Vagina (tissue), 2 donors: ENCODE measurements at regions not wholly inside any gene's neighbourhood (a gene's known extent, or its start where the extent isn't known, plus 50 kb on each side); places are given as distances from the start of the nearest gene placed in this dataset.

Source experiments
- DNase-seq, 2 donors: peaks; one replicate each; pipeline ENCODE4 v3.0.0-alpha.2; 2017; ENCODE audit errors: extremely low spot score in 2 of 2
- H3K27ac ChIP-seq: fragments of 200-600 bp; sonication (generic); one replicate; pipeline ENCODE4 v1.5.1; 2019
- H3K27me3 ChIP-seq: fragments of 200-600 bp; sonication (generic); one replicate; pipeline ENCODE4 v1.5.1; 2019
- H3K36me3 ChIP-seq, 2 donors: fragments of 200-600 bp; sonication (generic); one replicate each; pipeline ENCODE4 v1.5.1; 2017 to 2019
- H3K4me1 ChIP-seq: fragments of 200-600 bp; sonication (generic); one replicate; pipeline ENCODE4 v1.5.1; 2019
- H3K4me3 ChIP-seq, 2 donors: fragments of 200-600 bp; sonication (generic); 1 replicate in 1 of 2; 2 replicates in 1 of 2; pipeline ENCODE4 v1.5.1; 2016 to 2019
- H3K9me3 ChIP-seq: fragments of 200-600 bp; sonication (generic); one replicate; pipeline ENCODE4 v1.5.1; 2019
- POLR2A ChIP-seq, 2 donors: fragments of 450-650 bp; IDR thresholded peaks; one replicate each; pipeline ENCODE4 v1.6.1; 2017; ENCODE audit warnings: antibody characterized with exemption in 2 of 2, mild to moderate bottlenecking in 2 of 2, moderate library complexity in 2 of 2
- POLR2AphosphoS5 ChIP-seq, 2 donors: sonication (generic); formaldehyde crosslinking; IDR thresholded peaks; one replicate each; pipeline ENCODE4 v1.9.0; 2017; ENCODE audit warnings: antibody characterized with exemption in 2 of 2, mild to moderate bottlenecking in 2 of 2, low read depth in 1 of 2; ENCODE audit not compliant: insufficient read depth in 1 of 2
- intact Hi-C: fragments of 100-400 bp; cut with DNase I; formaldehyde crosslinking; loops from one replicate; pipeline ENCODE4 v1.15.1; 2023
- TF ChIP-seq, protein P1 (sequence below), 3 experiments: fragments of 450-650 bp in 2 of 3; fragments of 200-600 bp in 1 of 3; sonication (generic) in 1 of 3; IDR thresholded peaks; one replicate each; pipeline ENCODE4 v1.5.1; 2017 to 2019; ENCODE audit warnings: antibody characterized with exemption in 3 of 3, mild to moderate bottlenecking in 2 of 3, moderate library complexity in 2 of 3

GRCh38 chr9:124199474-124199873 lies 58.3 kb upstream of the NEK6 start:
- Histone ChIP-seq H3K4me3 (no peak overlapping the region), H3K4me1 (no peaks in the 10 kb centered on the region), H3K27ac (no peak overlapping the region), H3K9me3 (no peaks in the 10 kb centered on the region), H3K27me3 (no peaks in the 10 kb centered on the region), H3K36me3 (no peaks in the 10 kb centered on the region)
- TF ChIP-seq POLR2A (IDR thresholded peaks at IDR 0.05), result no peak
- TF ChIP-seq, protein P1, sequence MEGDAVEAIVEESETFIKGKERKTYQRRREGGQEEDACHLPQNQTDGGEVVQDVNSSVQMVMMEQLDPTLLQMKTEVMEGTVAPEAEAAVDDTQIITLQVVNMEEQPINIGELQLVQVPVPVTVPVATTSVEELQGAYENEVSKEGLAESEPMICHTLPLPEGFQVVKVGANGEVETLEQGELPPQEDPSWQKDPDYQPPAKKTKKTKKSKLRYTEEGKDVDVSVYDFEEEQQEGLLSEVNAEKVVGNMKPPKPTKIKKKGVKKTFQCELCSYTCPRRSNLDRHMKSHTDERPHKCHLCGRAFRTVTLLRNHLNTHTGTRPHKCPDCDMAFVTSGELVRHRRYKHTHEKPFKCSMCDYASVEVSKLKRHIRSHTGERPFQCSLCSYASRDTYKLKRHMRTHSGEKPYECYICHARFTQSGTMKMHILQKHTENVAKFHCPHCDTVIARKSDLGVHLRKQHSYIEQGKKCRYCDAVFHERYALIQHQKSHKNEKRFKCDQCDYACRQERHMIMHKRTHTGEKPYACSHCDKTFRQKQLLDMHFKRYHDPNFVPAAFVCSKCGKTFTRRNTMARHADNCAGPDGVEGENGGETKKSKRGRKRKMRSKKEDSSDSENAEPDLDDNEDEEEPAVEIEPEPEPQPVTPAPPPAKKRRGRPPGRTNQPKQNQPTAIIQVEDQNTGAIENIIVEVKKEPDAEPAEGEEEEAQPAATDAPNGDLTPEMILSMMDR (IDR thresholded peaks at IDR 0.05), result no peak
- TF ChIP-seq POLR2AphosphoS5 (IDR thresholded peaks at IDR 0.05; ENCODE audit: insufficient read depth in 1 of 2, low read depth in 1 of 2), result no peak
- no peak for DNase-seq
- intact Hi-C loops, result no loop called here

DNA sequence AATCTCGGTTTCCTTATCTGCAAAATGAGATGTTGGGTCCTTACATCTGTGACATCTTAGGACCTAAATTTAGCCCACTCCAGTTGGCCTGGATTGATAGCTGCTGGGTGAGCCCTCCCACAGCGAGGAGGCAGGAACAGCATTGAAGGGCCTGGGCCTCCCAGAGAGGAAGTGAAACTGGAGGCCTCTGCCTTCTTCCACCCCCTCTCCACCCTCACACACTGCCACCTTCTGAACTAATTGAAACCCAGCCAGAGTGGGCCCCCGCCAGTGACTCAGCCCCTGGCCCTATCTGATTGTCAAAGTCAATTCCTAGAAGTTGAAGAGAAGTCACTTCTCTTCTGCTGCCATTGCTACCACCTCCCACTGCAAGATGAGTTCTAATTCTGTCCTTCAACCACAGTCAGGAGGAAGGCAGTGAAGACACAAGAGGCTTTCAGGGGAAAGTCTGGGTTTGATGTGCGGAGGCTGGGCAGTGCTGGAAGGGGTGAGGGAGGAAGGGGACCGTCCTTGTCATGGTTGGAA lies 55.2 kb upstream of the NEK6 start:
- Histone ChIP-seq H3K27me3 (no peaks in the 10 kb centered on the region), H3K4me3 (no peak overlapping the region), H3K36me3 (no peaks in the 10 kb centered on the region), H3K9me3 (no peaks in the 10 kb centered on the region), H3K4me1 (no peaks in the 10 kb centered on the region), H3K27ac (no peak overlapping the region)
- DNase-seq, result no peak
- TF ChIP-seq, protein P1 (IDR thresholded peaks at IDR 0.05), result no peak
- TF ChIP-seq POLR2A (IDR thresholded peaks at IDR 0.05) (no peak), POLR2AphosphoS5 (IDR thresholded peaks at IDR 0.05; ENCODE audit: insufficient read depth in 1 of 2, low read depth in 1 of 2) (no peak)
- intact Hi-C loops, result no loop called here

GRCh38 chr9:124205686-124206352 lies 51.9 kb upstream of the NEK6 start:
- H3K27ac ChIP-seq, result no peak overlapping the region
- no peak overlapping the region for H3K4me3 ChIP-seq
- no peaks in the 10 kb centered on the region for H3K36me3 ChIP-seq
- intact Hi-C loops, result no loop called here
- H3K27me3 ChIP-seq, result no peaks in the 10 kb centered on the region
- no peak for DNase-seq
- H3K9me3 ChIP-seq, result no peaks in the 10 kb centered on the region
- no peaks in the 10 kb centered on the region for H3K4me1 ChIP-seq
- no peak for TF ChIP-seq POLR2A (IDR thresholded peaks at IDR 0.05)
- TF ChIP-seq, protein P1 (IDR thresholded peaks at IDR 0.05), result no peak
- TF ChIP-seq POLR2AphosphoS5 (IDR thresholded peaks at IDR 0.05; ENCODE audit: insufficient read depth in 1 of 2, low read depth in 1 of 2), result no peak

GRCh38 chr9:124206391-124206790 lies 51.4 kb upstream of the NEK6 start:
- TF ChIP-seq, protein P1 (IDR thresholded peaks at IDR 0.05), result no peak
- TF ChIP-seq POLR2AphosphoS5 (IDR thresholded peaks at IDR 0.05; ENCODE audit: insufficient read depth in 1 of 2, low read depth in 1 of 2) (no peak), POLR2A (IDR thresholded peaks at IDR 0.05) (no peak)

More at GRCh38 chr9:124206391-124206790, 51.4 kb upstream of the NEK6 start:
- Histone ChIP-seq H3K4me3 (no peak overlapping the region), H3K36me3 (no peaks in the 10 kb centered on the region), H3K27me3 (no peaks in the 10 kb centered on the region), H3K27ac (no peak overlapping the region), H3K4me1 (no peaks in the 10 kb centered on the region), H3K9me3 (no peaks in the 10 kb centered on the region)
- intact Hi-C loops, result no loop called here
- no peak for DNase-seq
